ENCODE measurements at regions not wholly inside any gene's neighbourhood (a gene's known extent, or its start where the extent isn't known, plus 50 kb on each side); places are given as distances from the start of the nearest gene placed in this dataset.

DNA sequence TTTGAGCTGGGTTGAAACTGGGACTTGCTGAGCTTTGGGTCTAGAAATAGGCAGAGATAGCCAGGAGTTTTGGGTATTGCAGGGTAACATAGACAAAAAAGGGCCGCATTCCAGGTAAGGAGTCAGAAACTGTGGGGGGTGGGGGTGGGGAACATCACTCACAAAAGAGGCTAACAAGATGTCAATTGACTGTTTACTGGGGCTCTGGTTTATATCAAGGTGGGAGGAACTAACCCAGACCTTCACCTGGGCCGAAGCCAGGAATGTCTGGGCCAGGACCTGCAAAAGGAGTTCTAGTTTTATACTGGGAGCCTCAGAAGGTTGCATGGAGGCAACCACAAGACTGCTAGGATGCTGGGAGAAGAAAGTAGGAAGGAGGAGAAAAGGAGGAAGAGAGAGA lies 154.4 kb downstream of the EMP1 start:
- H3K9me2 ChIP-seq (replicated peaks; ENCODE audit: low read length) = no peaks in the 10 kb centered on the region
- TF ChIP-seq EZH2 (IDR thresholded peaks at IDR 0.05; ENCODE audit: low read length, unreplicated experiment) = no peak
- TF ChIP-seq EZH2phosphoT487 (IDR thresholded peaks at IDR 0.05; ENCODE audit: borderline replicate concordance, low read length) = no peak
- TF ChIP-seq, protein P1, sequence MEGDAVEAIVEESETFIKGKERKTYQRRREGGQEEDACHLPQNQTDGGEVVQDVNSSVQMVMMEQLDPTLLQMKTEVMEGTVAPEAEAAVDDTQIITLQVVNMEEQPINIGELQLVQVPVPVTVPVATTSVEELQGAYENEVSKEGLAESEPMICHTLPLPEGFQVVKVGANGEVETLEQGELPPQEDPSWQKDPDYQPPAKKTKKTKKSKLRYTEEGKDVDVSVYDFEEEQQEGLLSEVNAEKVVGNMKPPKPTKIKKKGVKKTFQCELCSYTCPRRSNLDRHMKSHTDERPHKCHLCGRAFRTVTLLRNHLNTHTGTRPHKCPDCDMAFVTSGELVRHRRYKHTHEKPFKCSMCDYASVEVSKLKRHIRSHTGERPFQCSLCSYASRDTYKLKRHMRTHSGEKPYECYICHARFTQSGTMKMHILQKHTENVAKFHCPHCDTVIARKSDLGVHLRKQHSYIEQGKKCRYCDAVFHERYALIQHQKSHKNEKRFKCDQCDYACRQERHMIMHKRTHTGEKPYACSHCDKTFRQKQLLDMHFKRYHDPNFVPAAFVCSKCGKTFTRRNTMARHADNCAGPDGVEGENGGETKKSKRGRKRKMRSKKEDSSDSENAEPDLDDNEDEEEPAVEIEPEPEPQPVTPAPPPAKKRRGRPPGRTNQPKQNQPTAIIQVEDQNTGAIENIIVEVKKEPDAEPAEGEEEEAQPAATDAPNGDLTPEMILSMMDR (conservative IDR thresholded peaks at IDR 0.05; ENCODE audit: low read depth, low read length) = no peak
- no peak overlapping the region for H3K27ac ChIP-seq (ENCODE audit: low read length)
- no peak for DNase-seq
- no peaks in the 10 kb centered on the region for H3F3A ChIP-seq (ENCODE audit: low read length, unreplicated experiment)
- no peaks in the 10 kb centered on the region for H3K79me2 ChIP-seq (ENCODE audit: low read length)
- peaks cover 8% of the 10 kb centered on the region for H3K27me3 ChIP-seq (ENCODE audit: low read length)
- ATAC-seq = no peak
- CTCF ChIA-PET = no interaction called here
- H4K20me1 ChIP-seq (ENCODE audit: low read length) = no peaks in the 10 kb centered on the region
- POLR2A ChIA-PET (ENCODE audit: unreplicated experiment) = no interaction called here
- no peak overlapping the region for H3K4me2 ChIP-seq (ENCODE audit: low read length)
- intact Hi-C loops (cut with micrococcal nuclease) = no loop called here
- H3K36me3 ChIP-seq (ENCODE audit: low read depth, low read length) = no peaks in the 10 kb centered on the region
- H2AFZ ChIP-seq (ENCODE audit: low read length) = no peak overlapping the region
- no peak overlapping the region for H3K4me3 ChIP-seq (ENCODE audit: low read length)
- no TSS peak for BruUV-seq (replicated peaks)
- H3K9ac ChIP-seq (ENCODE audit: low read length) = no peak overlapping the region
- H3K4me1 ChIP-seq (ENCODE audit: insufficient read depth, low read length) = peaks cover 11% of the 10 kb centered on the region
- H3K9me3 ChIP-seq (ENCODE audit: low read length) = no peaks in the 10 kb centered on the region

- no peak for ATAC-seq
- no peak overlapping the region for H3K27ac ChIP-seq (ENCODE audit: low read length)
- intact Hi-C loops (cut with micrococcal nuclease) = no loop called here
- H3K9me2 ChIP-seq (replicated peaks; ENCODE audit: low read length) = no peaks in the 10 kb centered on the region
- no peaks in the 10 kb centered on the region for H4K20me1 ChIP-seq (ENCODE audit: low read length)
- no peaks in the 10 kb centered on the region for H3K36me3 ChIP-seq (ENCODE audit: low read depth, low read length)
- ChIA-PET CTCF (no interaction called here), POLR2A (ENCODE audit: unreplicated experiment) (no interaction called here)
- H3F3A ChIP-seq (ENCODE audit: low read length, unreplicated experiment) = no peaks in the 10 kb centered on the region
- H3K4me2 ChIP-seq (ENCODE audit: low read length) = no peak overlapping the region
- no peak overlapping the region for H2AFZ ChIP-seq (ENCODE audit: low read length)
- BruUV-seq (replicated peaks) = no TSS peak
- H3K9me3 ChIP-seq (ENCODE audit: low read length) = no peaks in the 10 kb centered on the region
- H3K9ac ChIP-seq (ENCODE audit: low read length) = no peak overlapping the region
- TF ChIP-seq, protein P1 (conservative IDR thresholded peaks at IDR 0.05; ENCODE audit: low read depth, low read length) = no peak
- TF ChIP-seq EZH2 (IDR thresholded peaks at IDR 0.05; ENCODE audit: low read length, unreplicated experiment) (no peak), EZH2phosphoT487 (IDR thresholded peaks at IDR 0.05; ENCODE audit: borderline replicate concordance, low read length) (no peak)
- peaks cover 11% of the 10 kb centered on the region for H3K4me1 ChIP-seq (ENCODE audit: insufficient read depth, low read length)
- H3K79me2 ChIP-seq (ENCODE audit: low read length) = no peaks in the 10 kb centered on the region
- no peak for DNase-seq
- H3K27me3 ChIP-seq (ENCODE audit: low read length) = peaks cover 8% of the 10 kb centered on the region
- no peak overlapping the region for H3K4me3 ChIP-seq (ENCODE audit: low read length)
Observed at GRCh38 chr12:13350381-13350780, 153.9 kb downstream of the EMP1 start.

DNA sequence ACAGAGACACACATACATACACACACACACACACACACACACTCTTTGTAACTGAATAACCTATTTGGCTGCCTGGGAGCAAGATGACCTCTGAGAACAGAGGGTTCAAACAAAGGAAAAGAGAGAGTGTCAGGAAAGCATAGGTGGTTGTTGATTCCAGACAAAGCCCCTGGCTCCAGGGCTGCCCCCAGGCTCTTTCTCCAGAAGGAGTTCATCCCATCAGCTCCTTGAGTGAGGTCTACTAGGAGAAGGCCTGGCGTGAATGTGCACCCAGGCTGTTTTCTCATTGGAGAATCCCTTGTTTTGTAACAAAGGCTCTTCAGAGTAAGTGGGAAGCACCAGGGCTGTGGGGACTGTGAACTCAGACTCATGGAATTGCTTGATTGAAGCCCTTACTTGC lies 151.9 kb downstream of the EMP1 start:
- no TSS peak for BruUV-seq (replicated peaks)
- ChIA-PET CTCF (no interaction called here), POLR2A (ENCODE audit: unreplicated experiment) (no interaction called here)
- no peak overlapping the region for H3K27ac ChIP-seq (ENCODE audit: low read length)
- no peaks in the 10 kb centered on the region for H4K20me1 ChIP-seq (ENCODE audit: low read length)
- TF ChIP-seq EZH2phosphoT487 (IDR thresholded peaks at IDR 0.05; ENCODE audit: borderline replicate concordance, low read length) (no peak), EZH2 (IDR thresholded peaks at IDR 0.05; ENCODE audit: low read length, unreplicated experiment) (no peak)
- TF ChIP-seq, protein P1 (conservative IDR thresholded peaks at IDR 0.05; ENCODE audit: low read depth, low read length) = no peak
- ATAC-seq (no peak), DNase-seq (no peak)
- peaks cover 8% of the 10 kb centered on the region for H3K27me3 ChIP-seq (ENCODE audit: low read length)
- no peaks in the 10 kb centered on the region for H3K9me3 ChIP-seq (ENCODE audit: low read length)
- no peaks in the 10 kb centered on the region for H3F3A ChIP-seq (ENCODE audit: low read length, unreplicated experiment)
- peaks cover 14% of the 10 kb centered on the region for H3K4me1 ChIP-seq (ENCODE audit: insufficient read depth, low read length)
- intact Hi-C loops (cut with micrococcal nuclease) = no loop called here
- no peaks in the 10 kb centered on the region for H3K36me3 ChIP-seq (ENCODE audit: low read depth, low read length)
- H3K4me3 ChIP-seq (ENCODE audit: low read length) = no peak overlapping the region
- no peak overlapping the region for H3K9ac ChIP-seq (ENCODE audit: low read length)
- H3K4me2 ChIP-seq (ENCODE audit: low read length) = no peak overlapping the region
- no peaks in the 10 kb centered on the region for H3K79me2 ChIP-seq (ENCODE audit: low read length)
- no peaks in the 10 kb centered on the region for H3K9me2 ChIP-seq (replicated peaks; ENCODE audit: low read length)
- H2AFZ ChIP-seq (ENCODE audit: low read length) = no peak overlapping the region
